ENCODE measurements at regions not wholly inside any gene's neighbourhood (a gene's known extent, or its start where the extent isn't known, plus 50 kb on each side); places are given as distances from the start of the nearest gene placed in this dataset.

GRCh38 chr10:29102233-29102632, 186.6 kb upstream of the LYZL1 start (continued):
- no peak for TF ChIP-seq ZNF197 (CRISPR knock-in tag; IDR thresholded peaks at IDR 0.05; ENCODE audit: low read depth)
- no peak for TF ChIP-seq MLLT1 (IDR thresholded peaks at IDR 0.05)

- no peak overlapping the region for H3K27ac ChIP-seq (ENCODE audit: extremely low read depth, low read depth, low read length)
- BruUV-seq (replicated peaks), result no TSS peak
- TF ChIP-seq ZNF561 (CRISPR knock-in tag; conservative IDR thresholded peaks at IDR 0.05) (no peak), PCBP2 (IDR thresholded peaks at IDR 0.05; ENCODE audit: low read depth, low read length, poor library complexity, severe bottlenecking) (no peak), PHF8 (IDR thresholded peaks at IDR 0.05; ENCODE audit: borderline replicate concordance, low read length) (no peak), PREB (CRISPR knock-in tag; IDR thresholded peaks at IDR 0.05) (no peak), ZNF609 (CRISPR knock-in tag; IDR thresholded peaks at IDR 0.05; ENCODE audit: borderline replicate concordance) (no peak), LEF1 (IDR thresholded peaks at IDR 0.05) (no peak), SNIP1 (IDR thresholded peaks at IDR 0.05; ENCODE audit: low read depth) (no peak), PBX2 (CRISPR knock-in tag; IDR thresholded peaks at IDR 0.05; ENCODE audit: low read depth) (no peak), PBX2 (tag; conservative IDR thresholded peaks at IDR 0.05; ENCODE audit: low read depth) (no peak)
Measured at GRCh38 chr10:29102636-29103035, 186.2 kb upstream of the LYZL1 start.

More at GRCh38 chr10:29102636-29103035, 186.2 kb upstream of the LYZL1 start:
- Histone ChIP-seq H3K27me3 (ENCODE audit: control insufficient read depth in 2 of 2, insufficient read depth in 2 of 2, low read length in 2 of 2) (peaks cover 16 to 26% of the 10 kb centered on the region in 2 experiments; a peak in 4 of 5 replicates), H3K4me2 (ENCODE audit: insufficient read depth, low read length) (no peak overlapping the region), H3K9me3 (replicated peaks; ENCODE audit: control insufficient read depth, insufficient read depth, low read depth, low read length) (no peaks in the 10 kb centered on the region; the same call in 1 of the 2 replicates), H3K9ac (ENCODE audit: insufficient read depth in 1 of 2, low read depth in 2 of 2, low read length in 2 of 2) (no peak overlapping the region), H4K20me1 (replicated peaks; ENCODE audit: control insufficient read depth, insufficient read depth, low read length) (no peaks in the 10 kb centered on the region; the same call in 1 of the 2 replicates), H3K36me3 (ENCODE audit: control insufficient read depth, insufficient read depth, low read length) (no peaks in the 10 kb centered on the region), H3K9me1 (ENCODE audit: control insufficient read depth, insufficient read depth, low read length) (no peaks in the 10 kb centered on the region), H2AFZ (ENCODE audit: low read depth, low read length) (no peak overlapping the region), H3K4me1 (replicated peaks in 1 of 2; ENCODE audit: control insufficient read depth in 2 of 2, insufficient read depth in 2 of 2, low read length in 2 of 2) (no peaks in the 10 kb centered on the region), H3K4me3 (no peak overlapping the region), H3K79me2 (ENCODE audit: control insufficient read depth, insufficient read depth, low read length) (no peaks in the 10 kb centered on the region)
- intact Hi-C loops (cut with micrococcal nuclease) (no loop called here), in situ Hi-C loops (cut with MboI) (no loop called here)
- ChIA-PET CTCF (ENCODE audit: low intra/inter-chr PET ratio) (no interaction called here), POLR2A (no interaction called here)
- no peak for ATAC-seq
- 3% methylated on average over 3 of the region's 3 CpGs for WGBS (ENCODE audit: insufficient coverage, low coverage, missing lambda C conversion rate)
- no peak for DNase-seq (ENCODE audit: extremely low read depth in 1 of 4, low spot score in 3 of 4)
- FAIRE-seq, result no peak
